Daoy (cell line): ENCODE measurements at regions not wholly inside any gene's neighbourhood (a gene's known extent, or its start where the extent isn't known, plus 50 kb on each side); places are given as distances from the start of the nearest gene placed in this dataset.

Source experiments
- DNase-seq: peaks from one replicate; pipeline ENCODE4 v3.0.0-alpha.2; 2015; ENCODE audit warnings: low read depth

GRCh38 chr4:28211676-28212470, 1351.2 kb downstream of the STIM2 start:
- DNase-seq = no peak

- DNase-seq = no peak
These were observed 1360.9 kb downstream of the STIM2 start for GRCh38 chr4:28221536-28221935.

GRCh38 chr4:28225050-28225449, 1364.4 kb downstream of the STIM2 start:
- DNase-seq = no peak

GRCh38 chr4:28225689-28226353, 1365.2 kb downstream of the STIM2 start:
- no peak for DNase-seq

DNA sequence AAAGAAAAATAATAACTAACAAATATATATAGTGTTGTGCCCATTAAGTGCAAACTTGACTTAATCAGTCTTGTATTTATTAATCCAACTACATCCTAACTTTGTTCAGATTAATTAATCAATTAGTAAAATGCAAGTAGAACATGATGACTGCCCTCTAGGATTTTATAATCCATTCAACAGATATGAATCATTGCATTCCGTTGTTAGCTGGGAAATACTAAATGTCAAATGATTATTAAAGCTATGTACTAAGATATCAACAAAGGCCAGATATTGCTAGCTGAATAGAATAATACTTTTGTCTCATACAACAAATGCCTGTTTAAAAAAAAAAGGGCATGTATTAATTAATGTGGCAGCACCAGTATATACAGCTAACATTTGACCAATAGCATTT, 1366.3 kb downstream of the STIM2 start:
- DNase-seq = no peak

- DNase-seq = no peak
These were observed 1367.1 kb downstream of the STIM2 start for GRCh38 chr4:28227764-28228163.

- no peak for DNase-seq
These were observed 1368.2 kb downstream of the STIM2 start for GRCh38 chr4:28228561-28229491.

- DNase-seq = no peak
These were observed 1371.7 kb downstream of the STIM2 start for GRCh38 chr4:28232376-28232775.

DNA sequence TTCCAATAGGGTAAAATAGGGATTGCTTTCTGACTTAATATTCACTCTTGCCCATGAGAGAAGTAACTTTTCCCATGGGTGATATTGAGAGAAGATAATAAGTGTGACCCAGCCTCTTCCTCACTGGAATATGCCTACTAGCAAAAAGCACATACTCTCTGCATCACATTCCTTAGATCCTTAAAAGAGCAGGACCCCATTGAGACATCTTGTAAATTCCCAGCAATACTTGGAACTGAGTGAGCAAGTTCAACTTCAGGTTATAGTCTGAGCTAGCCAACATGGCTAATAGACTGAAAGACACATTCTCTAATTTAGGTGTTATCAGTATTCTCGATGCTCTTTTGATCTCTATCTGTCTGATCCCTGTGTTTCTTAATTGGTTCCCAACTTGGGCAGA, 1372.3 kb downstream of the STIM2 start:
- DNase-seq = no peak

GRCh38 chr4:28233724-28234123, 1373.1 kb downstream of the STIM2 start:
- no peak for DNase-seq

- DNase-seq = no peak
These were observed 1378.2 kb downstream of the STIM2 start for GRCh38 chr4:28238876-28239275.

DNA sequence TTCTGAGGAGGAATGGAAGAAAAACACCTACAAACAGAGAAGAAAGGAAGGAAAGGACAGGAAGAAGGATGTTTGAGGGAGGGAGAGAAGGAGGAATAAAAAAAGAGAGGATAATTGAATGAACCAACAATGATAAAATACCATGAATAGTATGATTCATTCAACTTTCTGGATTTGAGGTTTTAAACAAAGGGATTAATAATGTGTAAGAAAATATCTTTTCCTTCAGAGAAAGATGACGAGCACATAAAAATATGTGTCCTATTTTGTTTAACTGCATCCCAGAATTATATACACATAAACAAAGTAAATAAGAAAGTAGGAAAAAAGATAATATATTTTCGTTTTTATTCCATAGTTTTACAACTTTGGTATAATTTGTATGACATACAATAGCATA, 1380.4 kb downstream of the STIM2 start:
- DNase-seq = no peak

DNA sequence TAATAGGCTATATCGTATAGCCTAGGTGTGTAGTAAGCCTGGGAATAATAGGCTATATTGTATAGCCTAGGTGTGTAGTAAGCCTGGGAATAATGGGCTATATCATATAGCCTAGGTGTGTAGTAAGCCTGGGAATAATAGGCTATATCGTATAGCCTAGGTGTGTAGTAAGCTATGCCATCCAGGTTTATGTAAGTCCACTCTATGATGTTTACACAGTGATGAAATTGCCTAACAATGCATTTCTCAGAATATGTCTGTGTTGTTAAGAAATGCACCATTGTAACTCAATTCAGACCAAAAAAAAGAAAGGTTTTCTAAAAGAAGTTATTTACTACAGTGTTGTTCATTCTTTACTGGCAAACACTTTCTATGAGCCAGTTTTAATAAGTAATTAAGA, 1387.2 kb downstream of the STIM2 start:
- DNase-seq = no peak

GRCh38 chr4:28248269-28248668, 1387.6 kb downstream of the STIM2 start:
- DNase-seq = no peak

DNA sequence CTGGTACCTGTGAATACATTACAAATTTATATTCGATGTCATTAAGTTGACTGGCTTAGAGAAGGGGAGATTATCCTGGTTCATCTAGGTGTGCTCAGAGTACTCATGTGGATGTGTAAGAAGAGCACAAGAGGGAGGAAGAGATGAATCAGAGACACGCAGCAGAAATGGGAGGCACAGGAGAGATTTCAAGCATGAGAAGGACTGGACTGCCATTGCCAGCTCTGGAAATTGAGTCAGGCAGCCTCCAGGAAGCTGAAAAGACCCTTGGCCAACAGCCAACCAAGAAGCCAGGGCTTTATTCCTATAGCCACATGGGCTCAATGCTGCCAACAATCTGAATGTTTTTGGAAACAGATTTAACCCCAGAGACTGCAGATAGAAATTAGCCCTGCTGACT, 1390.0 kb downstream of the STIM2 start:
- no peak for DNase-seq

- DNase-seq = no peak
These were observed 1391.2 kb downstream of the STIM2 start for GRCh38 chr4:28251831-28252230.

DNA sequence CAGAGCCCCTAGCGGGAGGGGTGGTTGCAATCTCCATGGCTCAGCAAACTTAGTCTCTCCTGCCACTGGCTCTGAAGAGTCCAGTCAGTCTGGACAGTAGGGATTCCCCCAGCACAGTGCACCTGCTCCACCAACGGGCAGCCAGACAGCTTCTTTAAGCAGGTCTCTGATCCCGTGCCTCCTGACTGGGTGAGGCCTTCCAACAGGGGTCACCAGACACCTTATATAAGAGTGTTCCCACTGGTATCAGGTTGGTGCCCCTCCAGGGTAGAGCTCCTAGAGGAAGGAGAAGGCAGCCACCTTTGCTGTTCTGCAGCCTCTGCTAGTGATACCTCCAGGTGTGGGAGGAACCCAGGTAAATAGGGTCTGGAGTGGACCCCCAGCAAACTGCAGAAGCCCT, 1393.4 kb downstream of the STIM2 start:
- DNase-seq = no peak

DNA sequence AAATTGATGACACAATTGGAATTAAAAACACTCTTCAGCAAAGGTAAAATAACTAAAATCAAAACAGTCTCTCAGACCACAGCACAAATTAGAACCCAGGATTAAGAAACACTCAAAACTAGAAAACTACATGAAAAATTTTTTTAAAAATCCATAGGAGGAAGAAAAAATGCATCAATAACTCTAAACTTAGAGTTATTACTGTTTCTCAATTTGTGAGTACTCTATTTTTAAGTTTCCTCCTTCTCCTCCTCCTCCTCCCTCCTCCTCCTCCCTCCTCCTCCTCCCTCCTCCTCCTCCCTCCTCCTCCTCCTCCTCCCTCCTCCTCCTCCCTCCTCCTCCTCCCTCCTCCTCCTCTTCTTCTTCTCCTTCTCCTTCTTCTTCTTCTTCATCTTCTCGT, 1395.7 kb downstream of the STIM2 start:
- DNase-seq = no peak

DNA sequence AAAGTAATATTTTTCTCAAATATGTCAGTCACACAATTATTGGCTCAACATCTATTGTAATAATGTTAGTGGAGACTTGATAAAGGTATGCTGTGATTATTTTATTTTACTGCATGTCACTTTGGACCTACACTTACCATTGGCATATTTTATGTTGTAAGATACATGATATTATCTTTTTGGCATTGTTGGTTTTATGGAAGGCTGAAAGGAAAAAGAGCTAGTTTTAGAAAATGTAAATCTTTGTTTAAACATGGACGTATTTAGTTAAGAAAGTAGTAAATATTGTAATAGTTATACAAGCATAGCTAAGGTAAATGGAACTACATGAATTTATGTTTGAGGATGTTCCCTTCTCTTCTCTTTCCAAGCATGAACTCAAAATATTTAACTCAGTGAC, 1399.3 kb downstream of the STIM2 start:
- no peak for DNase-seq

DNA sequence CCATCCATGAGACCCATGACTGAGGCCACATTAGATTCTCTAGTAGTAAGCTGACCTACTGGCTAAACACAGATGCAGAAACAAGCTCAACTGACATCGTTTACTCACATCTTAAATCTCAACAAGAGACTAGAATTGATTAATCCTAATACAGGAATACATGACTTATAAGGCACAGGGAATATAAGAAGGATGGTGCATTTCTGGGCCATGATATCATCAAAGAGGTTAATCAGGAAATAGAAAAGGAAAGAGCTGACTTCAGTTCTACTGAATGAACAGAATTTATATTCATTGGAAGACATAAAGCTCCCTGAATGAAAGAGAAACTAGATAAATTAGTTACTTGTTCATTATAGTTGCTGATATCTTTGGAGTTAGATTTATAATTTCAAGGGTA, 1406.5 kb downstream of the STIM2 start:
- DNase-seq = no peak

GRCh38 chr4:28269426-28269825, 1408.8 kb downstream of the STIM2 start:
- DNase-seq = no peak

GRCh38 chr4:28277931-28278330, 1417.3 kb downstream of the STIM2 start:
- DNase-seq = no peak
